Neural cell (in vitro differentiated cells): ENCODE measurements at regions not wholly inside any gene's neighbourhood (a gene's known extent, or its start where the extent isn't known, plus 50 kb on each side); places are given as distances from the start of the nearest gene placed in this dataset.

Source experiments
- H2AFZ ChIP-seq: fragments of 200-600, 300-800 bp; sonication (generic), shearing (Covaris generic); 2 replicates; pipeline ENCODE4 v1.6.0; 2014; ENCODE audit warnings: low read depth, mild to moderate bottlenecking, antibody characterized with exemption, low read length, moderate library complexity
- H3F3A ChIP-seq: fragments of 200-600 bp; shearing (Covaris generic); 2 replicates; pipeline ENCODE4 v1.6.1; 2016; ENCODE audit warnings: mild to moderate bottlenecking, moderate library complexity, mixed read lengths, antibody characterized with exemption, low read length; ENCODE audit not compliant: insufficient read depth, poor library complexity, severe bottlenecking
- H3K27ac ChIP-seq: fragments of 200-600, 300-800 bp; sonication (generic), shearing (Covaris generic); 2 replicates; pipeline ENCODE4 v1.5.1; 2014; ENCODE audit warnings: mild to moderate bottlenecking, low read length, moderate library complexity
- H3K27me3 ChIP-seq: fragments of 300-800, 200-600 bp; sonication (generic), shearing (Covaris generic); 2 replicates; pipeline ENCODE4 v1.6.0; 2014; ENCODE audit warnings: mild to moderate bottlenecking, low read depth, low read length, moderate library complexity; ENCODE audit not compliant: insufficient read depth
- H3K36me3 ChIP-seq: fragments of 300-800, 200-600 bp; sonication (generic), shearing (Covaris generic); 2 replicates; pipeline ENCODE4 v1.5.1; 2014; ENCODE audit warnings: mild to moderate bottlenecking, antibody characterized with exemption, low read length, moderate library complexity; ENCODE audit not compliant: insufficient read depth
- H3K4me2 ChIP-seq: fragments of 300-800, 200-600 bp; sonication (generic), shearing (Covaris generic); 2 replicates; pipeline ENCODE4 v1.6.0; 2014; ENCODE audit warnings: mild to moderate bottlenecking, low read length
- H3K4me3 ChIP-seq: fragments of 300-800, 200-600 bp; sonication (generic), shearing (Covaris generic); 2 replicates; pipeline ENCODE4 v1.5.1; 2014; ENCODE audit warnings: mild to moderate bottlenecking, low read length, moderate library complexity
- H3K79me2 ChIP-seq: fragments of 200-600 bp; shearing (Covaris generic); replicated peaks from 2 replicates; pipeline ENCODE4 v1.6.0; 2014; ENCODE audit warnings: mild to moderate bottlenecking, low read length, moderate library complexity; ENCODE audit not compliant: insufficient read depth
- H3K9ac ChIP-seq: fragments of 300-800, 200-600 bp; sonication (generic), shearing (Covaris generic); 2 replicates; pipeline ENCODE4 v1.6.1; 2016; ENCODE audit warnings: mild to moderate bottlenecking, low read length, mixed read lengths
- H3K9me2 ChIP-seq: fragments of 200-600 bp; shearing (Covaris generic); 2 replicates; pipeline ENCODE4 v1.6.1; 2016; ENCODE audit warnings: mild to moderate bottlenecking, low read length, mixed read lengths; ENCODE audit not compliant: insufficient read depth
- H3K9me3 ChIP-seq: fragments of 200-600, 300-800 bp; sonication (generic), shearing (Covaris generic); 2 replicates; pipeline ENCODE4 v1.6.1; 2016; ENCODE audit warnings: mild to moderate bottlenecking, mixed run types, low read length, moderate library complexity, mixed read lengths
- H4K20me1 ChIP-seq: fragments of 200-600 bp; shearing (Covaris generic); 2 replicates; pipeline ENCODE4 v1.6.1; 2016; ENCODE audit warnings: mild to moderate bottlenecking, mixed run types; ENCODE audit not compliant: insufficient read depth
- CTCF ChIP-seq: fragments of 450-650 bp; IDR thresholded peaks from 2 replicates; pipeline ENCODE4 v1.5.1; 2014; ENCODE audit warnings: antibody characterized with exemption, mild to moderate bottlenecking, moderate library complexity; ENCODE audit not compliant: poor library complexity, severe bottlenecking
- EP300 ChIP-seq: fragments of 450-650 bp; conservative IDR thresholded peaks from 2 replicates; pipeline ENCODE4 v1.6.1; 2014; ENCODE audit warnings: antibody characterized with exemption, mild to moderate bottlenecking, moderate library complexity; ENCODE audit not compliant: poor library complexity, severe bottlenecking
- EZH2 ChIP-seq: fragments of 200-600, 300-800 bp; shearing (Covaris generic), sonication (generic); IDR thresholded peaks from 2 replicates; pipeline ENCODE4 v1.6.1; 2014; ENCODE audit warnings: antibody characterized with exemption, low read length, borderline replicate concordance, mild to moderate bottlenecking; ENCODE audit not compliant: insufficient read depth, poor library complexity, severe bottlenecking
- MXI1 ChIP-seq: fragments of 450-650 bp; conservative IDR thresholded peaks from 2 replicates; pipeline ENCODE4 v1.6.1; 2014; ENCODE audit warnings: antibody characterized with exemption, mild to moderate bottlenecking; ENCODE audit not compliant: poor library complexity, severe bottlenecking
- POLR2AphosphoS5 ChIP-seq: IDR thresholded peaks from 2 replicates; pipeline ENCODE4 v1.6.1; 2012
- RAD21 ChIP-seq: fragments of 450-650 bp; conservative IDR thresholded peaks from 2 replicates; pipeline ENCODE4 v1.6.1; 2014; ENCODE audit warnings: antibody characterized with exemption, mild to moderate bottlenecking, moderate library complexity
- REST ChIP-seq: IDR thresholded peaks from 2 replicates; pipeline ENCODE4 v1.6.1; 2012; ENCODE audit warnings: borderline replicate concordance
- SMC3 ChIP-seq: fragments of 450-650 bp; conservative IDR thresholded peaks from 2 replicates; pipeline ENCODE4 v1.6.1; 2014; ENCODE audit warnings: antibody characterized with exemption, mild to moderate bottlenecking, moderate library complexity; ENCODE audit not compliant: poor library complexity
- TAF1 ChIP-seq: IDR thresholded peaks from 2 replicates; pipeline ENCODE4 v1.6.1; 2012; ENCODE audit warnings: low read depth

GRCh38 chr15:31457631-31458526, 131.2 kb downstream of the KLF13 start:
- Histone ChIP-seq H4K20me1 (no peaks in the 10 kb centered on the region), H3K79me2 (no peaks in the 10 kb centered on the region), H3K27me3 (no peaks in the 10 kb centered on the region), H3F3A (no peaks in the 10 kb centered on the region), H3K4me3 (no peak overlapping the region), H3K9me3 (no peaks in the 10 kb centered on the region), H3K9ac (no peak overlapping the region), H3K9me2 (no peaks in the 10 kb centered on the region), H3K27ac (no peak overlapping the region), H3K4me2 (no peak overlapping the region), H3K36me3 (no peaks in the 10 kb centered on the region), H2AFZ (no peak overlapping the region)
- TF ChIP-seq POLR2AphosphoS5 (no peak), TAF1 (no peak), SMC3 (no peak), EP300 (no peak), CTCF (no peak), MXI1 (no peak), EZH2 (no peak), REST (no peak), RAD21 (no peak)

GRCh38 chr15:31458596-31459399, 132.2 kb downstream of the KLF13 start:
- Histone ChIP-seq H3K4me3 (no peak overlapping the region), H3K9me3 (no peaks in the 10 kb centered on the region), H3F3A (no peaks in the 10 kb centered on the region), H3K36me3 (no peaks in the 10 kb centered on the region), H3K9ac (no peak overlapping the region), H3K27me3 (no peaks in the 10 kb centered on the region), H2AFZ (no peak overlapping the region), H3K4me2 (no peak overlapping the region), H3K79me2 (no peaks in the 10 kb centered on the region), H4K20me1 (no peaks in the 10 kb centered on the region), H3K27ac (no peak overlapping the region), H3K9me2 (no peaks in the 10 kb centered on the region)
- TF ChIP-seq CTCF (no peak), TAF1 (no peak), REST (no peak)
